ENCODE measurements at regions not wholly inside any gene's neighbourhood (a gene's known extent, or its start where the extent isn't known, plus 50 kb on each side); places are given as distances from the start of the nearest gene placed in this dataset.

DNA sequence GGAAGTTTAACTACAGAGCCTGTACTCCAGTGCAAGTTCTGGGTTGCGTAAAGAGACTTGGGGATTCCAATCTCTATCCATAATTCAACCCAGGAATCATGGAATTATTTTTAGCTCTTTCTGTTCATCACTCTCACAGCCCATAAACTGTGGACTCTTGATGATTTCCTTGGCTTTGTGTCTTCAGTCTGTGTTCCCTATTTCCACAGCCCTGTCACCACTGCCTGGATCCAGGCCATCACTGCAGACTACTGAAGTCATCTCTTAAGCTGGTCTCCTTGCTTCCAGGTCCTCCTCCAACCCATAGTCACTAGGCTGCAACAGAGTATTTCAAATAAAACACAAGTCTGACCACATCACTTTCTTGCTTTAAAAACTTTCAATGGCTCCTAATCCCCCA, 211.7 kb downstream of the PLK2 start:
- no peak overlapping the region for H3K27ac Mint-ChIP-seq
- H3K4me1 Mint-ChIP-seq = no peaks in the 10 kb centered on the region
- DNase-seq = no peak
- H3K4me3 Mint-ChIP-seq = no peak overlapping the region
- H3K36me3 Mint-ChIP-seq = no peaks in the 10 kb centered on the region
- H3K27me3 Mint-ChIP-seq = peaks cover 6 to 21% (median 12%) of the 10 kb centered on the region in 3 donors
- ATAC-seq (ENCODE audit: low read depth in 2 of 2) = no peak
- peaks cover 0 to 3% (median 0%) of the 10 kb centered on the region in 7 donors for H3K9me3 Mint-ChIP-seq

DNA sequence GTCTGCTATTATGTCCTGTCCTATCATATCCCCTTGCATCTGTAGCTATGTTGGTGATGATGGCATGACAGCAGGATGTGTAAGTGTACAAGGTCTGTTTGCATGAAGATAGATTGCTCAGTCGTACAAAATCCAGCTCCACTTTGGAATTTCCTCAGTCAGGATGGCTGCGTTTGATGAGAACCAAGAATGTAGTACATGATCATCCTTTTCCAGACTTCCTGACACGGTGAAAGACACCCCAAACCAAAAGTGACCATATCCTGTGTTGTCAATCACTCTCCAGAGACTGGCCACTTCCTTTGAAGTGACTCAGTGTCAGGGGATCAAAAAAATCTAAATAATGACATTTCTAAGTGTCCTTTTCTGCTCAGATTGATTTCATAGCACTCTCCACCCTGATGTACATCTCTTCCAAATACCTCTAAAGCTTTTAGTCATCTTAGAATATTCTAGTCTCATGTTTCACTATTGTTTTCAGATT, 213.4 kb downstream of the PLK2 start:
- Mint-ChIP-seq H3K27ac (no peak overlapping the region), H3K9me3 (peaks cover 0 to 3% (median 0%) of the 10 kb centered on the region in 7 donors), H3K4me1 (no peaks in the 10 kb centered on the region), H3K4me3 (no peak overlapping the region), H3K36me3 (no peaks in the 10 kb centered on the region), H3K27me3 (peaks cover 6 to 15% (median 12%) of the 10 kb centered on the region in 3 donors)
- DNase-seq = no peak
- no peak for ATAC-seq (ENCODE audit: low read depth in 2 of 2)

DNA sequence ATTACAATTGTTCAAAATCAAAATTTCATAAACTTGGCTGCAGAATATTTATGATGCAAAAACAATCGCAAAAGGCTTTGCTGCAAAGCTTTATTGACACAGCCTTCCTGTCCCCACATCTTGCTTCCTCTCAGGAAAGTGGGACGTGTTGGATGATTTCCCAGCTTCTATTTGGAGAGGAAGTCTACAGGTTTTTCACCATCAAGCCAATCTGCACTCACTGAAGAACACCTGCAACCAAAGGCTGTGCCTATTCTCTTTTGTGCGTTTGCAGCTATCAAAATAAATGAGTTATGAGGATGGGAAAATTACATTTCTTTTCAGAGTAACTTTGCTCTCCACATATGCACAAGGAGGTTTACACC, 214.4 kb downstream of the PLK2 start:
- no peak for ATAC-seq (ENCODE audit: low read depth in 2 of 2)
- Mint-ChIP-seq H3K27me3 (peaks cover 6 to 12% (median 10%) of the 10 kb centered on the region in 3 donors), H3K27ac (no peak overlapping the region), H3K4me1 (no peaks in the 10 kb centered on the region), H3K4me3 (no peak overlapping the region), H3K9me3 (peaks cover 0 to 3% (median 0%) of the 10 kb centered on the region in 7 donors), H3K36me3 (no peaks in the 10 kb centered on the region)
- no peak for DNase-seq

DNA sequence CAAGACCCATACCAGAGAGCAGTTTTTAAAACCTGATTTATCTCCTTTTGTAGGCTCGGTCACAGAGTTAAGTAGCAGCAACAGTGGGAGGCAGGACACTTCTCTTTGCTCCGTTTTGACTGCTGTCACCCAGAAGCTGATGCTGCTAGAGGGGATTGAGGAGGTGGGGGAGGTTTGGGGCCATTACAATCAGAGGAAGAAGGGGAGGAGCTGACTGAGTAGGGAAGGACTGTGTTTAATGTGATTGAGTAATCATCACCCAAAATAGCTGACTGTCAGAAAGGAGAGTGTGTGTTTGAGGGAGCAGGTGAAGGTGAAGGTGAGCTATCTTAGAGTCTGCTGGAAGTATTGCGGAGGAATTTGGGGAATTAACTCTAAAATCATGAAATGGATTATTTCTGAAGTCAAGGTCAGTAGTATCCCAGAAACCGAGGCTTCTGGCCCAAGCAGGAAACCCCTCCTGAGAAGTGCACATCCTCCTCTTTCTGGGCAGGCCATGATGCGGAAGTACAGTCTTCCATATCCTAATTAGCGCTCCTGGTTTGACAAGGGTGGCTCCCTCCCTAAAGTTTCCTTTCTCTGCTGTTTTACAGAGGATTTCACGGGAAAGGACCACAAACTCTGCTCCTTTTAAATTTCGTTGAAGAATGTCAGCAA, 214.9 kb downstream of the PLK2 start:
- Mint-ChIP-seq H3K4me1 (no peaks in the 10 kb centered on the region), H3K27me3 (peaks cover 6 to 12% (median 10%) of the 10 kb centered on the region in 3 donors), H3K36me3 (no peaks in the 10 kb centered on the region)

DNA sequence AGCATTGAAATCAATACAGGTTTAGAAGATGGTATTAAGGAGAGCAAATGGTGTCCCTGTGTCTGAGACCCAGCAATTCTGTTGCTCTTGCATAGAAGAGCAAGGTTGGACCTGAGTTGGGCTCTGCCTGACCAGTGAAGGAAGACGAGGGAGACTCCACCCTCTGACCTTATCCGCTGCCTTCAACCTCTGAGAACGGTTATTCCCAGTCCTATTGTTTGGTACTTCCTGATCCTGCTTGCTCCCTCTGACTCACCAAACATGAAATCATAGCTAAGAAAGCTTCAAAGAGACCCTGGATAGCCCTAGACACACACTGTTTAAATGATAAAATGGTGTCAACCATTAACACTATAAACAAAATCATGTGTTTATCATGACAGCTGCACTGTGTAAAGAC, 218.5 kb downstream of the PLK2 start:
- no peak overlapping the region for H3K4me3 Mint-ChIP-seq
- H3K4me1 Mint-ChIP-seq = no peaks in the 10 kb centered on the region
- ATAC-seq (ENCODE audit: low read depth in 2 of 2) (no peak), DNase-seq (no peak)
- H3K9me3 Mint-ChIP-seq = peaks cover 0 to 2% (median 0%) of the 10 kb centered on the region in 7 donors
- no peaks in the 10 kb centered on the region for H3K36me3 Mint-ChIP-seq
- no peak overlapping the region for H3K27ac Mint-ChIP-seq
- no peaks in the 10 kb centered on the region for H3K27me3 Mint-ChIP-seq

More for the DNA sequence above, 214.9 kb downstream of the PLK2 start:
- DNase-seq = no peak
- Mint-ChIP-seq H3K9me3 (peaks cover 0 to 3% (median 0%) of the 10 kb centered on the region in 7 donors), H3K27ac (no peak overlapping the region), H3K4me3 (no peak overlapping the region)
- no peak for ATAC-seq (ENCODE audit: low read depth in 2 of 2)

DNA sequence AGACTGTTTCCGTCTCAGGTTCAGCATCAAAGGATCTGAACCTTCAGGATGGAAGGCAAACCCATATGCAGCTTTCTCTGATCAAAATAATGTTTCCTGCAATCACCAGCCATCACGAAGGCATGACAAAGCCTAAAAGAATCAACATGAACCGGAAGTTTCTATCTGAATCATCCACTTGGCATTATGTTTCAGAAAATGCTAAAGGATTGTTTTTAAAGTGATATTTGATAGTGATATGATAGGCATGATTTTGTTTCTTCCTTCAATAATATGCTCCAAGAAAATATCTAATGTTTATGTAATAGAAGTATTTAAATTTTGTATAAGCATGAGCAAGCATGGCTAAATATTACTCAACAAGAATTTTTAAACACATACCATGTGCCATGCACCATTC, 219.6 kb downstream of the PLK2 start:
- no peak for ATAC-seq (ENCODE audit: low read depth in 2 of 2)
- Mint-ChIP-seq H3K27ac (no peak overlapping the region), H3K4me1 (no peaks in the 10 kb centered on the region), H3K27me3 (no peaks in the 10 kb centered on the region), H3K9me3 (peaks cover 0 to 2% (median 0%) of the 10 kb centered on the region in 7 donors), H3K4me3 (no peak overlapping the region), H3K36me3 (no peaks in the 10 kb centered on the region)
- DNase-seq = no peak

DNA sequence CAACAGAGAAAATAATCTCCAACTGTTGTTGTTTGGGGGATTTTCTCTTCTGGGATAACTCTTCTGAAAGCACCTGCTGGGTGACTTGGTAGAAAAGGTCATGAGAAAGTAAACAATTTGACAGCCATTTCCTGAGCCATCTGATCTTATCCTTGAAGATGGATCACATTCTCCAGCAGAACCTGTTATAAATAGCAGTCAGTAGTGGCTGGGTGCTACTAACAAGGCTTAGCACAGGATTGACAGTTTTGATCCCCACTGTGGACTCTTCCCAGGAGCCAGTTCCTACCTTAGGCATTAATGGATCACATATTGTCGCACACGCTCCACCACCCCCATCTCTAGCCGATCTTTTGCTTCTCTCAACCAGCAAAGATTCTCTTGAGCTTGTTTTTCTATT, 220.2 kb downstream of the PLK2 start:
- no peaks in the 10 kb centered on the region for H3K27me3 Mint-ChIP-seq
- H3K36me3 Mint-ChIP-seq = no peaks in the 10 kb centered on the region
- H3K27ac Mint-ChIP-seq = no peak overlapping the region
- DNase-seq (no peak), ATAC-seq (ENCODE audit: low read depth in 2 of 2) (no peak)
- H3K4me3 Mint-ChIP-seq = no peak overlapping the region
- peaks cover 0 to 2% (median 0%) of the 10 kb centered on the region in 7 donors for H3K9me3 Mint-ChIP-seq
- no peaks in the 10 kb centered on the region for H3K4me1 Mint-ChIP-seq

DNA sequence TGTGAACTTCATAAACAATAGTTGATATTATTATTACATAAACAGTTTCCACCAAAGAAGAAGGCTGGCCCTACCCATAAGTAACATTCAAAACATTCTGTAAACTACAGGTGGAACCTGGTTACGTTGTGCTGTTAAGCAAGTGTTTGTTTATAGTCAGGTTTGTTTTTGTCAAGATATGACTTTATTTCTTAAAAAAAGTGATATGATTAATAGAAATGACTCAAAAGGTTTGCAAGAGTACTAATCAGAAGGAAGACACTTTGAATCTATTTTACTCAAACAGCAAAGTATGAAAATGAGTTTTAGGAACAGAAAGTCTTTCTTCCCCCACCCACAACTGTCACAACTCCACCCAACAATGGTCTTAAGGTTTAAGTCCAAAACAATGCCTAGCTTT, 220.8 kb downstream of the PLK2 start:
- no peaks in the 10 kb centered on the region for H3K27me3 Mint-ChIP-seq
- no peaks in the 10 kb centered on the region for H3K4me1 Mint-ChIP-seq
- ATAC-seq (ENCODE audit: low read depth in 2 of 2) (no peak), DNase-seq (no peak)
- H3K27ac Mint-ChIP-seq = peak overlapping the region in 1 of 6 donors; percentile 4
- no peaks in the 10 kb centered on the region for H3K36me3 Mint-ChIP-seq
- H3K9me3 Mint-ChIP-seq = peaks cover 0 to 2% (median 0%) of the 10 kb centered on the region in 7 donors
- H3K4me3 Mint-ChIP-seq = no peak overlapping the region

DNA sequence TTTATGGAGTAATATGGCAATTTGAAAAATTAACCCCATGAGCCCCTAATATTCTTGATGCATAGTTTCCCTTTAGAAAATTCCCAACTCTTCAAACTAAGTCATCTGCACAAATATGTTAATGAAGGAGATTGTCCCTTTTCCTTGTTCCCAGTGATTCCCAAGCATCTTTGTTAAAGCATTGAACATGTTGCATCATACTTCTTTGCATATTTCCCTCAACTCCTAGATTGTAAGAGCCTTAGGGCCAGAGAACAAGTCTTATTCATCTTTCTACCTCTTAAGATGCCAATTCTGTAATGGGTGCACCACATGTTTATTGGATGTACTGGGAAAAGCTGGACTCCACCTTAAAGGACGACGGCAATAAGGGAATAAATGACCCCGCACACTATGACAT, 223.4 kb downstream of the PLK2 start:
- no peak overlapping the region for H3K4me3 Mint-ChIP-seq
- H3K36me3 Mint-ChIP-seq = no peaks in the 10 kb centered on the region
- no peaks in the 10 kb centered on the region for H3K9me3 Mint-ChIP-seq
- no peaks in the 10 kb centered on the region for H3K4me1 Mint-ChIP-seq
- DNase-seq = no peak
- H3K27me3 Mint-ChIP-seq = no peaks in the 10 kb centered on the region
- H3K27ac Mint-ChIP-seq = no peak overlapping the region
- no peak for ATAC-seq (ENCODE audit: low read depth in 2 of 2)

DNA sequence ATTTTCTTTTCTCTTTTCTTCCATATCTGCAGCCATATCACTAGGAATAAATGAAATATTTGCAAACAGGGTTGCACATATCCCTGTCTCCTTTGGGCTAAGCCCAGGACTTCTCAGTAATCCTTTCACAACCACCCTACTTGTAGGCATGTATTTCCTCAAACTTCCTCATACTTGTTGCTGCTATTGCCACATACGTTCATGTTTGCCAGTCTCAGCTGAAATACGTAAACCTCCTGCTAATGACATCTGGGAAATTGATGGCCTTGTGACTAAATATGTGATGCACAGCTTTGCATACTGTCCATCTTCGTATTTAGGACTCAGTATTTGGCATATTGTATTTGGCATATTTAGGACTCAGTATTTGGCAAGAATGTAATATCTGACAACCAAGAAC, 224.6 kb downstream of the PLK2 start:
- no peaks in the 10 kb centered on the region for H3K4me1 Mint-ChIP-seq
- ATAC-seq (ENCODE audit: low read depth in 2 of 2) (no peak), DNase-seq (no peak)
- no peak overlapping the region for H3K27ac Mint-ChIP-seq
- H3K27me3 Mint-ChIP-seq = no peaks in the 10 kb centered on the region
- no peaks in the 10 kb centered on the region for H3K36me3 Mint-ChIP-seq
- no peak overlapping the region for H3K4me3 Mint-ChIP-seq
- H3K9me3 Mint-ChIP-seq = no peaks in the 10 kb centered on the region

DNA sequence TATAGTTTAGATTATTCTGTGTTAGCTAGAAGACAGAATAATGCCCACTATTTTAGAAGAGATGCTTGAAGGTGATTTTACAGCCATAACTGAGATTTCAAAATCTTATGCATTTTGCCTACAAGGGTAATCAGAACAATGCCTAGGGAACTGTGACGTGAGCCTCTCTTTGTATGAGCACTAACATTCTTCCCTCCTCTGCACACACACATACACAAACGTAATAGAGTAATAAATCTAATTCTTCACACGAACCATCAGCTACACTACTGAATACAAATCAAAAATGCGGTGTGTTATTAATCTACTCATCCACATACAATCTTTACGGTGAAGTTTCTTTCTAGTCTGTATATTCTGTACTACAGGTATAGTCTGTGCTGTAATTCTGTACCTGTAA, 227.8 kb downstream of the PLK2 start:
- H3K27ac Mint-ChIP-seq = no peak overlapping the region
- ATAC-seq (ENCODE audit: low read depth in 2 of 2) (no peak), DNase-seq (no peak)
- no peaks in the 10 kb centered on the region for H3K36me3 Mint-ChIP-seq
- no peaks in the 10 kb centered on the region for H3K27me3 Mint-ChIP-seq
- no peaks in the 10 kb centered on the region for H3K4me1 Mint-ChIP-seq
- H3K4me3 Mint-ChIP-seq = no peak overlapping the region
- H3K9me3 Mint-ChIP-seq = no peaks in the 10 kb centered on the region

DNA sequence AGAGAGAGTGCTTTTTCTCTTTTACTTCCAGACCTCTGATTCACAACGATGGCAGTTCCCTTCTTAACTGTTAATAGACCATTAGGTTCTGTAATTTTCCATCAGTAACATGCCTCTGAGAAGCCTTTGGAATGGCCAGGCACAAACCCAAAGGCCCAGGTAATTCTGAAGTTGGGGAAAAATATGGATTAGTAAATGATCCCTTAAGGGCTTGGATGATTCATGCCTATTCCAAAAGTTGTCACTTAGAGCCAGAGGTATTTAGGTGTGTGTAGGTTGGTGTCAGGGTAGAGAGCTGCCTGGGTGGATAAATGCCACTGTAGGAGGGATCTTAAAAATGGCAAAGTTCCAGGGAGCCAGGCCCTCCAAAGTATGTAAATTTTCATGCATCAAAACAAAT, 228.8 kb downstream of the PLK2 start:
- Mint-ChIP-seq H3K9me3 (no peaks in the 10 kb centered on the region), H3K36me3 (no peaks in the 10 kb centered on the region), H3K4me3 (no peak overlapping the region), H3K4me1 (no peaks in the 10 kb centered on the region), H3K27ac (no peak overlapping the region), H3K27me3 (no peaks in the 10 kb centered on the region)
- DNase-seq (no peak), ATAC-seq (ENCODE audit: low read depth in 2 of 2) (no peak)

DNA sequence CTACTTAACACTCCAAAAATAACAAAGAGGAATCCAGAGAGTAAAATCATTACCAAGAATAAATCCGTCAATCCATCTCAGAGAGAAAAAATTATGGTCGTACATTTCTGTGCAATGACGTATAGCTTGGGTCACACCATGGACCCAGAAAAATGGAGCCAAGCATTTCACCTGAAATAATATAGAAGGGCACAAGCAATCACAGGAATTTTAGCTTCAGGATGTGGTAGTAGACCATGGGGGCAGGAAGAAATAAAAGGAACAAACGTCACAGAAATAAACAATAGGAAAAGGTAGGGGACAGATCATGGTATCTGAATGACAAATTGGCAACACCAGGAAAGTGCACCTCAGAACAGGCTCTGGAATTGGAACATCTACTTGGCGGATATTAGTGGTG, 231.0 kb downstream of the PLK2 start:
- no peaks in the 10 kb centered on the region for H3K27me3 Mint-ChIP-seq
- no peaks in the 10 kb centered on the region for H3K4me1 Mint-ChIP-seq
- no peak overlapping the region for H3K4me3 Mint-ChIP-seq
- no peaks in the 10 kb centered on the region for H3K36me3 Mint-ChIP-seq
- DNase-seq = no peak
- H3K9me3 Mint-ChIP-seq = no peaks in the 10 kb centered on the region
- ATAC-seq (ENCODE audit: low read depth in 2 of 2) = no peak
- H3K27ac Mint-ChIP-seq = no peak overlapping the region

DNA sequence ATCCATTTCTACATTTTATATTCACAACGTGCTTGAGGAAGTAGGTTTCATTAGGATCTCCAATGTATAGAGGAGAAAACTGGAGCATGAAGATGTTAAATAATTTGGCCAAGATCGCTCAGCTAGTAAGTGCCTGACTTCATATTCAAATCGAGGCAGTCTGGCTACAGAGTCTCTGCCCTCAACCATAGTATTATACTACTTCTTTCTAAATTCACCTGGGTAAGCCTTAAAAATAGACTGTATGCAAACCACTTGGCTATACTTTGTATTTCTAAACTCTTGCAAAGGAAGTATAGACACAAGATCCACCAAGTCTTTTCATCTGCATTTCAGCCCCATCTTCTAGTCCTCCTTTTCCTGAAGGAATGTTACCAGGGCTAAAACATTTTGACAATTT, 232.0 kb downstream of the PLK2 start:
- Mint-ChIP-seq H3K4me1 (no peaks in the 10 kb centered on the region), H3K9me3 (peaks cover 0 to 3% (median 0%) of the 10 kb centered on the region in 7 donors), H3K36me3 (no peaks in the 10 kb centered on the region), H3K27ac (no peak overlapping the region), H3K27me3 (no peaks in the 10 kb centered on the region), H3K4me3 (no peak overlapping the region)
- no peak for ATAC-seq (ENCODE audit: low read depth in 2 of 2)
- no peak for DNase-seq

DNA sequence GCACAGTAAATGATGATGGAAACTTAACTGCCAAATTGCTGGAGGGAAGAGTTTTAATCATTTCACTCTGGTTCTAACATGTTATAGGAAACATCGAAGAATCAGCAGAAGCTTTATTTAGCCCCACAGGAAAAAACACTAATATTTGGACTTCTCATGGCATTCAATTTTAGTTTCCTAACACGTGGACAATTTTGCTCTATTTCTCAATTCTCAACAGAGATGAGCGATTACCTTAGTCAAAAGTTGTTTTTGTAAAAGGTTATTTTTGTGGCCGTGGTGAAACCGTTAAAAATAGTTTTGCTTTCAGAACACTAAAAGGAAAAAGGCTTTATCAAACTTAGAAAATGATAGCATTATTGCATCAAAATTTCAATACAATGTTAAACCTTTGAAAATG, 235.2 kb downstream of the PLK2 start:
- Mint-ChIP-seq H3K27me3 (no peaks in the 10 kb centered on the region), H3K4me1 (no peaks in the 10 kb centered on the region), H3K36me3 (no peaks in the 10 kb centered on the region), H3K9me3 (peaks cover 0 to 12% (median 2%) of the 10 kb centered on the region in 7 donors), H3K27ac (no peak overlapping the region), H3K4me3 (no peak overlapping the region)
- DNase-seq = no peak
- no peak for ATAC-seq (ENCODE audit: low read depth in 2 of 2)

All from naive B cell (primary cell).